GM12878 (cell line): ENCODE measurements at regions not wholly inside any gene's neighbourhood (a gene's known extent, or its start where the extent isn't known, plus 50 kb on each side); places are given as distances from the start of the nearest gene placed in this dataset.

Experiments
- CBX3 ChIP-seq: fragments of 200-600 bp; sonication (generic); IDR thresholded peaks from 2 replicates; pipeline ENCODE4 v1.6.1; 2016; ENCODE audit warnings: low read depth, borderline replicate concordance
- EGR1 ChIP-seq, 2 experiments: IDR thresholded peaks; 1 replicate in 1 of 2; 2 replicates in 1 of 2; pipeline ENCODE4 v1.6.1; 2011 to 2012; ENCODE audit warnings: low read depth in 2 of 2, low read length in 2 of 2, borderline replicate concordance in 1 of 2, mild to moderate bottlenecking in 1 of 2, moderate library complexity in 1 of 2
- EP300 ChIP-seq, 2 experiments: fragments of 150-350 bp in 1 of 2; IDR thresholded peaks; 2 replicates each; pipeline ENCODE4 v1.6.1; 2011 to 2012; ENCODE audit warnings: low read depth in 2 of 2, low read length in 2 of 2, borderline replicate concordance in 1 of 2, improper control_type of control experiment in 1 of 2, inconsistent platforms in 1 of 2; ENCODE audit not compliant: control insufficient read depth in 1 of 2
- FOXK2 ChIP-seq: fragments of 450-650 bp; IDR thresholded peaks from 2 replicates; pipeline ENCODE4 v1.6.1; 2017; ENCODE audit warnings: mild to moderate bottlenecking, moderate library complexity
- FOXM1 ChIP-seq: IDR thresholded peaks from 2 replicates; pipeline ENCODE4 v1.6.1; 2012; ENCODE audit warnings: low read depth, mild to moderate bottlenecking, inconsistent platforms, low read length, moderate library complexity
- LARP7 ChIP-seq: fragments of 450-650 bp; IDR thresholded peaks from 2 replicates; pipeline ENCODE4 v1.6.1; 2017; ENCODE audit warnings: mild to moderate bottlenecking
- MYC ChIP-seq: IDR thresholded peaks from 2 replicates; pipeline ENCODE4 v1.6.1; 2011; ENCODE audit warnings: mild to moderate bottlenecking, low read length, moderate library complexity, inconsistent platforms; ENCODE audit not compliant: insufficient read depth, insufficient replicate concordance, insufficient read length, severe bottlenecking
- POLR2AphosphoS5 ChIP-seq: IDR thresholded peaks from 2 replicates; pipeline ENCODE4 v1.6.1; 2011; ENCODE audit warnings: mild to moderate bottlenecking, low read length, inconsistent platforms
- SMAD1 ChIP-seq: fragments of 450-650 bp; IDR thresholded peaks from 2 replicates; pipeline ENCODE4 v1.6.1; 2018; ENCODE audit warnings: mild to moderate bottlenecking, low read depth; ENCODE audit not compliant: partially characterized antibody
- TAF1 ChIP-seq: IDR thresholded peaks from 2 replicates; pipeline ENCODE4 v1.6.1; 2011; ENCODE audit warnings: mild to moderate bottlenecking, low read depth, low read length, borderline replicate concordance
- ZNF24 ChIP-seq: fragments of 450-650 bp; IDR thresholded peaks from 2 replicates; pipeline ENCODE4 v1.6.1; 2017; ENCODE audit warnings: antibody characterized with exemption, mild to moderate bottlenecking
- TF ChIP-seq, protein P1 (sequence below): IDR thresholded peaks from 2 replicates; pipeline ENCODE4 v1.6.1; 2012; ENCODE audit warnings: mild to moderate bottlenecking, low read depth, low read length
- TF ChIP-seq, protein P2 (sequence below), 3 experiments: IDR thresholded peaks in 2 of 3; conservative IDR thresholded peaks in 1 of 3; 2 replicates each; pipeline ENCODE4 v1.5.1; 2011; ENCODE audit warnings: low read depth in 3 of 3, low read length in 3 of 3, mild to moderate bottlenecking in 3 of 3, control low read depth in 2 of 3, moderate library complexity in 2 of 3, inconsistent platforms in 1 of 3, mixed read lengths in 1 of 3; ENCODE audit not compliant: control insufficient read depth in 2 of 3, insufficient read depth in 1 of 3; ENCODE audit errors: extremely low read depth in 1 of 3
- TF ChIP-seq, protein P3 (sequence below): IDR thresholded peaks from 2 replicates; pipeline ENCODE4 v1.6.1; 2012; ENCODE audit warnings: low read depth, low read length, improper control_type of control experiment

DNA sequence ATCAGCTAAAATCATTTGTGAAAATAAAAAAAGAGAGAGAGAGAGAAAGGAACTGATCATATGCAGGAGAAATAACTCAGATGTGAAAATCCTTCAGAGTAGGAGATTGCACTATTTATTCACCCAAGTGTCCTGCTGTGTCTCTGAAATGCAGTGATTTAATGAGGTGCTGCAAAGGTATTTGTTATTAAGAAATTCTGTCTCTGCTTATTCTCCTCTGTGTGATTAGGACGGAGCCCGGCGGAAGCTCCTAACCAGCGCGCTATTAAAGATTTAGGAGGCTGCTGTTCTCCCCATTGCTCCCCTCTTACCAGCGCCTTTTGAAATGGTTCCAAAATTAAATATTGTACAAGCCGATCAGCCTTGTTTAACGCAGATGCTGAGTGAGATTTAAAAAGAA lies 528.3 kb downstream of the BUD13 start:
- no peak for TF ChIP-seq EP300 (IDR thresholded peaks at IDR 0.05; ENCODE audit: borderline replicate concordance in 1 of 2, control insufficient read depth in 1 of 2, low read depth in 2 of 2, low read length in 2 of 2)
- TF ChIP-seq FOXK2 = no peak
- TF ChIP-seq, protein P1, sequence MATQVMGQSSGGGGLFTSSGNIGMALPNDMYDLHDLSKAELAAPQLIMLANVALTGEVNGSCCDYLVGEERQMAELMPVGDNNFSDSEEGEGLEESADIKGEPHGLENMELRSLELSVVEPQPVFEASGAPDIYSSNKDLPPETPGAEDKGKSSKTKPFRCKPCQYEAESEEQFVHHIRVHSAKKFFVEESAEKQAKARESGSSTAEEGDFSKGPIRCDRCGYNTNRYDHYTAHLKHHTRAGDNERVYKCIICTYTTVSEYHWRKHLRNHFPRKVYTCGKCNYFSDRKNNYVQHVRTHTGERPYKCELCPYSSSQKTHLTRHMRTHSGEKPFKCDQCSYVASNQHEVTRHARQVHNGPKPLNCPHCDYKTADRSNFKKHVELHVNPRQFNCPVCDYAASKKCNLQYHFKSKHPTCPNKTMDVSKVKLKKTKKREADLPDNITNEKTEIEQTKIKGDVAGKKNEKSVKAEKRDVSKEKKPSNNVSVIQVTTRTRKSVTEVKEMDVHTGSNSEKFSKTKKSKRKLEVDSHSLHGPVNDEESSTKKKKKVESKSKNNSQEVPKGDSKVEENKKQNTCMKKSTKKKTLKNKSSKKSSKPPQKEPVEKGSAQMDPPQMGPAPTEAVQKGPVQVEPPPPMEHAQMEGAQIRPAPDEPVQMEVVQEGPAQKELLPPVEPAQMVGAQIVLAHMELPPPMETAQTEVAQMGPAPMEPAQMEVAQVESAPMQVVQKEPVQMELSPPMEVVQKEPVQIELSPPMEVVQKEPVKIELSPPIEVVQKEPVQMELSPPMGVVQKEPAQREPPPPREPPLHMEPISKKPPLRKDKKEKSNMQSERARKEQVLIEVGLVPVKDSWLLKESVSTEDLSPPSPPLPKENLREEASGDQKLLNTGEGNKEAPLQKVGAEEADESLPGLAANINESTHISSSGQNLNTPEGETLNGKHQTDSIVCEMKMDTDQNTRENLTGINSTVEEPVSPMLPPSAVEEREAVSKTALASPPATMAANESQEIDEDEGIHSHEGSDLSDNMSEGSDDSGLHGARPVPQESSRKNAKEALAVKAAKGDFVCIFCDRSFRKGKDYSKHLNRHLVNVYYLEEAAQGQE = no peak
- TF ChIP-seq, protein P2, sequence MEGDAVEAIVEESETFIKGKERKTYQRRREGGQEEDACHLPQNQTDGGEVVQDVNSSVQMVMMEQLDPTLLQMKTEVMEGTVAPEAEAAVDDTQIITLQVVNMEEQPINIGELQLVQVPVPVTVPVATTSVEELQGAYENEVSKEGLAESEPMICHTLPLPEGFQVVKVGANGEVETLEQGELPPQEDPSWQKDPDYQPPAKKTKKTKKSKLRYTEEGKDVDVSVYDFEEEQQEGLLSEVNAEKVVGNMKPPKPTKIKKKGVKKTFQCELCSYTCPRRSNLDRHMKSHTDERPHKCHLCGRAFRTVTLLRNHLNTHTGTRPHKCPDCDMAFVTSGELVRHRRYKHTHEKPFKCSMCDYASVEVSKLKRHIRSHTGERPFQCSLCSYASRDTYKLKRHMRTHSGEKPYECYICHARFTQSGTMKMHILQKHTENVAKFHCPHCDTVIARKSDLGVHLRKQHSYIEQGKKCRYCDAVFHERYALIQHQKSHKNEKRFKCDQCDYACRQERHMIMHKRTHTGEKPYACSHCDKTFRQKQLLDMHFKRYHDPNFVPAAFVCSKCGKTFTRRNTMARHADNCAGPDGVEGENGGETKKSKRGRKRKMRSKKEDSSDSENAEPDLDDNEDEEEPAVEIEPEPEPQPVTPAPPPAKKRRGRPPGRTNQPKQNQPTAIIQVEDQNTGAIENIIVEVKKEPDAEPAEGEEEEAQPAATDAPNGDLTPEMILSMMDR (IDR thresholded peaks at IDR 0.05 in 2 of 3, conservative IDR thresholded peaks at IDR 0.05 in 1 of 3; ENCODE audit: control insufficient read depth in 2 of 3, extremely low read depth in 1 of 3, insufficient read depth in 1 of 3, low read depth in 3 of 3, low read length in 3 of 3) = no peak
- no peak for TF ChIP-seq FOXM1
- TF ChIP-seq MYC = no peak
- TF ChIP-seq, protein P3, sequence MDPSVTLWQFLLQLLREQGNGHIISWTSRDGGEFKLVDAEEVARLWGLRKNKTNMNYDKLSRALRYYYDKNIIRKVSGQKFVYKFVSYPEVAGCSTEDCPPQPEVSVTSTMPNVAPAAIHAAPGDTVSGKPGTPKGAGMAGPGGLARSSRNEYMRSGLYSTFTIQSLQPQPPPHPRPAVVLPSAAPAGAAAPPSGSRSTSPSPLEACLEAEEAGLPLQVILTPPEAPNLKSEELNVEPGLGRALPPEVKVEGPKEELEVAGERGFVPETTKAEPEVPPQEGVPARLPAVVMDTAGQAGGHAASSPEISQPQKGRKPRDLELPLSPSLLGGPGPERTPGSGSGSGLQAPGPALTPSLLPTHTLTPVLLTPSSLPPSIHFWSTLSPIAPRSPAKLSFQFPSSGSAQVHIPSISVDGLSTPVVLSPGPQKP = no peak
- no peak for TF ChIP-seq CBX3
- no peak for TF ChIP-seq POLR2AphosphoS5
- TF ChIP-seq SMAD1 = no peak
- no peak for TF ChIP-seq ZNF24
- no peak for TF ChIP-seq EGR1 (IDR thresholded peaks at IDR 0.05; ENCODE audit: borderline replicate concordance in 1 of 2, low read depth in 2 of 2, low read length in 2 of 2)
- no peak for TF ChIP-seq TAF1
- TF ChIP-seq LARP7 = no peak
